HEK293 (cell line): ENCODE measurements at regions not wholly inside any gene's neighbourhood (a gene's known extent, or its start where the extent isn't known, plus 50 kb on each side); places are given as distances from the start of the nearest gene placed in this dataset.

Experiments
- CTCF ChIP-seq: fragments of 450-650 bp; formaldehyde crosslinking; IDR thresholded peaks from 2 replicates; pipeline ENCODE4 v1.5.1; 2016; ENCODE audit warnings: missing biosample characterization, missing genetic modification characterization
- ELK4 ChIP-seq: IDR thresholded peaks from 2 replicates; pipeline ENCODE4 v1.6.1; 2011; ENCODE audit warnings: mild to moderate bottlenecking, low read depth, low read length, borderline replicate concordance
- KLF7 ChIP-seq: fragments of 450-650 bp; formaldehyde crosslinking; IDR thresholded peaks from 2 replicates; pipeline ENCODE4 v1.5.1; 2016; ENCODE audit warnings: missing biosample characterization, missing genetic modification characterization, borderline replicate concordance
- REST ChIP-seq: fragments of 450-650 bp; formaldehyde crosslinking; IDR thresholded peaks from 2 replicates; pipeline ENCODE4 v1.5.1; 2016; ENCODE audit warnings: missing biosample characterization, missing genetic modification characterization
- ZNF157 ChIP-seq: fragments of 450-650 bp; formaldehyde crosslinking; IDR thresholded peaks from 2 replicates; pipeline ENCODE4 v1.5.1; 2016; ENCODE audit warnings: missing biosample characterization, missing genetic modification characterization
- ZNF354C ChIP-seq: fragments of 450-650 bp; formaldehyde crosslinking; IDR thresholded peaks from 2 replicates; pipeline ENCODE4 v1.5.1; 2016; ENCODE audit warnings: missing biosample characterization, missing genetic modification characterization, low read depth, borderline replicate concordance
- ZNF76 ChIP-seq: fragments of 450-650 bp; formaldehyde crosslinking; IDR thresholded peaks from 2 replicates; pipeline ENCODE4; 2016; ENCODE audit warnings: low read depth, missing biosample characterization, missing genetic modification characterization, borderline replicate concordance
- ZSCAN4 ChIP-seq: fragments of 450-650 bp; formaldehyde crosslinking; IDR thresholded peaks from 2 replicates; pipeline ENCODE4 v1.5.1; 2017; ENCODE audit warnings: missing biosample characterization, missing genetic modification characterization

GRCh38 chr12:17286874-17287273, 680.9 kb upstream of the LMO3 start:
- TF ChIP-seq ZNF354C (tag by site-specific recombination), result no peak
- TF ChIP-seq CTCF (tag by site-specific recombination), result no peak
- TF ChIP-seq ZNF157 (tag by site-specific recombination), result no peak
- no peak for TF ChIP-seq ZNF76 (tag by site-specific recombination)
- no peak for TF ChIP-seq KLF7 (tag by site-specific recombination)
- TF ChIP-seq ZSCAN4 (tag by site-specific recombination), result no peak
- no peak for TF ChIP-seq ELK4
- no peak for TF ChIP-seq REST
